Tibial artery (tissue), 4 donors: ENCODE measurements at regions not wholly inside any gene's neighbourhood (a gene's known extent, or its start where the extent isn't known, plus 50 kb on each side); places are given as distances from the start of the nearest gene placed in this dataset.
A peak's percentile ranks its signal among the peaks of the same experiment; 100 is the strongest.

ENCODE experiments used
- DNase-seq, 2 donors: peaks; one replicate each; pipeline ENCODE4 v3.0.0-alpha.2; 2019
- H3K27ac ChIP-seq, 2 donors: fragments of 200-600 bp; sonication (generic) in 1 of 2; 1 replicate in 1 of 2; 2 replicates in 1 of 2; pipeline ENCODE4 v1.5.1; 2018 to 2019; ENCODE audit warnings: mild to moderate bottlenecking in 1 of 2
- H3K27me3 ChIP-seq, 2 donors: fragments of 200-600 bp; sonication (generic) in 1 of 2; one replicate each; pipeline versions ENCODE4 v1.5.1 to v1.6.0; 2016 to 2019
- H3K36me3 ChIP-seq, 3 donors: fragments of 200-600 bp; sonication (generic) in 2 of 3; one replicate each; pipeline ENCODE4 v1.5.1; 2016 to 2019; ENCODE audit warnings: mild to moderate bottlenecking in 2 of 3
- H3K4me1 ChIP-seq, 4 donors: fragments of 200-600 bp; sonication (generic) in 2 of 4; 1 replicate in 3 of 4; 2 replicates in 1 of 4; pipeline ENCODE4 v1.5.1; 2016 to 2019
- H3K4me3 ChIP-seq, 2 donors: fragments of 200-600 bp; sonication (generic) in 1 of 2; 1 replicate in 1 of 2; 2 replicates in 1 of 2; pipeline ENCODE4 v1.5.1; 2018 to 2019; ENCODE audit warnings: mild to moderate bottlenecking in 2 of 2
- H3K9me3 ChIP-seq, 3 donors: fragments of 200-600 bp; sonication (generic) in 1 of 3; one replicate each; pipeline ENCODE4 v1.5.1; 2016 to 2019
- CTCF ChIP-seq, 2 experiments: fragments of 200-600 bp in 1 of 2; fragments of 450-650 bp in 1 of 2; IDR thresholded peaks; one replicate each; pipeline ENCODE4 v1.5.1; 2017 to 2019; ENCODE audit warnings: antibody characterized with exemption in 2 of 2, mild to moderate bottlenecking in 1 of 2, moderate library complexity in 1 of 2
- intact Hi-C: fragments of 100-400 bp; cut with DNase I; formaldehyde crosslinking; loops from one replicate; pipeline ENCODE4 v1.15.0; 2023; ENCODE audit warnings: low total_unique reads

DNA sequence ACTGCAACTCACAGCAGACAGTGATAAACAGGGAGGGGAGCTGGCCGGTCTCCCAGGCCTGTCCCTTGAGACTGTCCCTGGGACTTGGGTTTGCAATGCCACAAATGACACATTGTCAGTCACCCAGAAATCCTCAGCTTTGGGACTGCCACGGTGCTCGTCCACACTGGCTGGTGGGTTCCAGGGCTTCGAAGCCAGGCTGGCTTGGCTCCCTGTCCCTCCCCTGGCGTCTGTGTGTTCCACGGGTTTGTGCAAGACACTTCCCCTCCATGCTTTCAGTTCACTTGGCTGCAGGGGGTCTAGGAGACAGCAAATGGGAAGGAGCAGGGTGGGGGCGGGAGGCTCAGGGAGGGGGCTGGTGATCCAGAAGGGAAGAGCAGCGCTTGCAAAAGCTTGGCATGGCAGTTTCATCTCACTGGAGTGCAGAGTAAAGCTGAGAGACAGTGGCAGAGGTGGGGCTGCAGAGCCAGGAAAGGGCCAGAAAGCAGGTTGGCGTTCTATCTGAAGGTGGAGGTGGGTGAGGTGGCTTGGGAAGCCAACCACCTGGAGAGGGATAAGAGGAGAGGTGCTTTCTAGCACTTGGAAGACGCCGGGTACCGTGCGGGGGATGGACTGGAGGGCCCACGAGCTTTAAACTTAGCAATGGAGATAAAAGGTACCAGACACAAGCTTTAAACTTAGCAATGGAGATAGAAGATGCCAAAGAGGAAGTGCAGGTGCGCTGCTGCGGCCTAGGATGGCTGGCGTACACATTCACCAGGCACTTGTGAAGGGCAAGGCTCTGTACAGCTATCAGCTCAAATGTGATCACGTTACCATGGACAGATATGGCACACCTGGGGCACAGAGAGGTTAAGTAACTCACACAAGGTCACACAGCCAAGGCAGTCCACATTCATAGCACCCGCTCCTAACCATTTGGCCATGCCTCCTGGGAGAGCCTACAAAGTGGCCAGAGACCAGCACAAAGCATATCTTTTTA, 86.4 kb upstream of the SHISAL1 start:
- no peak for TF ChIP-seq CTCF (IDR thresholded peaks at IDR 0.05)
- intact Hi-C loops: no loop called here
- Histone ChIP-seq H3K9me3 (no peaks in the 10 kb centered on the region), H3K4me3 (no peak overlapping the region), H3K27ac (no peak overlapping the region), H3K4me1 (no peaks in the 10 kb centered on the region), H3K36me3 (no peaks in the 10 kb centered on the region), H3K27me3 (peaks cover 0 to 23% of the 10 kb centered on the region in 2 donors)
- DNase-seq: peak; percentile 15 to 47

- H3K4me3 ChIP-seq: no peak overlapping the region
- no peaks in the 10 kb centered on the region for H3K36me3 ChIP-seq
- peak; percentile 12 to 41 for DNase-seq
- no peak overlapping the region for H3K27ac ChIP-seq
- intact Hi-C loops: no loop called here
- no peak for TF ChIP-seq CTCF (IDR thresholded peaks at IDR 0.05)
- peaks cover 0 to 33% of the 10 kb centered on the region in 2 donors for H3K27me3 ChIP-seq
- H3K9me3 ChIP-seq: no peaks in the 10 kb centered on the region
- H3K4me1 ChIP-seq: no peaks in the 10 kb centered on the region
Measured at GRCh38 chr22:44396727-44397722, 84.3 kb upstream of the SHISAL1 start.

- H3K4me3 ChIP-seq: no peak overlapping the region
- H3K4me1 ChIP-seq: no peaks in the 10 kb centered on the region
- no peak for TF ChIP-seq CTCF (IDR thresholded peaks at IDR 0.05)
- H3K9me3 ChIP-seq: no peaks in the 10 kb centered on the region
- DNase-seq: peak; percentile 5 to 34
- peaks cover 0 to 34% of the 10 kb centered on the region in 2 donors for H3K27me3 ChIP-seq
- no peaks in the 10 kb centered on the region for H3K36me3 ChIP-seq
- no peak overlapping the region for H3K27ac ChIP-seq
- intact Hi-C loops: no loop called here
Measured at GRCh38 chr22:44396021-44396726, 83.4 kb upstream of the SHISAL1 start.

- Histone ChIP-seq H3K4me1 (no peaks in the 10 kb centered on the region), H3K4me3 (no peak overlapping the region), H3K27me3 (peaks cover 0 to 34% of the 10 kb centered on the region in 2 donors), H3K27ac (no peak overlapping the region), H3K36me3 (no peaks in the 10 kb centered on the region), H3K9me3 (no peaks in the 10 kb centered on the region)
- DNase-seq: peak; percentile 5 to 42
- intact Hi-C loops: no loop called here
- TF ChIP-seq CTCF (IDR thresholded peaks at IDR 0.05): no peak
Measured at GRCh38 chr22:44395118-44396005, 82.6 kb upstream of the SHISAL1 start.
